ENCODE measurements at regions not wholly inside any gene's neighbourhood (a gene's known extent, or its start where the extent isn't known, plus 50 kb on each side); places are given as distances from the start of the nearest gene placed in this dataset.
"Not testable (repeated sequence)": the region's sequence is repeated elsewhere in the genome, so short reads cannot be mapped to it uniquely, and the experiment has no call there.

DNA sequence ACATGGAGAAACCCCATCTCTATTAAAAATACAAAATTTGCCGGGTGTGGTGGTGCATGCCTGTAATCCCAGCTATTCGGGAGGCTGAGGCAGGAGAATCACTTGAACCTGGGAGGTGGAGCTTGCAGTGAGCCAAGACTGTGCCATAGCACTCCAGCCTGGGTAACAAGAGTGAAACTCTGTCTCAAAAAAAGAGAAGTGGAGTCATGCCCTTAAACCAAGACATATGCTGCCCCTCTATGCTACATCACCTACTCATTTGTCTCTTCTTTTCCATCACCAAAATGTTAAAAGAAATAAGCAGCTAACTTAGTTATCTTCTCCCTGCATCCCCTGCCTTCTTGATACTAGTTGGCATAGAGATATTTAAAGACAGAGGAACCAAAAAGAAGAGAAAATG lies 63.4 kb upstream of the RBPJ start:
- DNase-seq = not testable (repeated sequence)

DNA sequence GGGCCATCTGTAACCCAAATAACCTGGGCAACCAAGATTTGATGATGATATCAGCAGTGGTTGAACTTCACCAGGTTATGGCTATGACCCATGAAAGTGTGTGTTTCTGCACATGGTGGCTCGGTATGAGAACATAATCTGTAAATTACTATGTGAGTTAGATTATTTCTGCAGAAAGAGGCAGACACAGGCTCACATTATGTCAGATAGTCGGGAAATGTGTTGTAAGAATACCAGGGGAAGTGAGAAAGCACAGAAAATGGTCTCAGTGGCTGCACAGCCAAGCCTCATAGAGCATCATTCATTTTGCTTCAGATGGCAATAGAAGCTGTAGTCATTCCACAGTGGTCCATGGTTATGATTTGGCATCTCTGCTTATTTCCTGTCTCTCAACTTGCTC lies 63.0 kb upstream of the RBPJ start:
- DNase-seq = no peak

DNA sequence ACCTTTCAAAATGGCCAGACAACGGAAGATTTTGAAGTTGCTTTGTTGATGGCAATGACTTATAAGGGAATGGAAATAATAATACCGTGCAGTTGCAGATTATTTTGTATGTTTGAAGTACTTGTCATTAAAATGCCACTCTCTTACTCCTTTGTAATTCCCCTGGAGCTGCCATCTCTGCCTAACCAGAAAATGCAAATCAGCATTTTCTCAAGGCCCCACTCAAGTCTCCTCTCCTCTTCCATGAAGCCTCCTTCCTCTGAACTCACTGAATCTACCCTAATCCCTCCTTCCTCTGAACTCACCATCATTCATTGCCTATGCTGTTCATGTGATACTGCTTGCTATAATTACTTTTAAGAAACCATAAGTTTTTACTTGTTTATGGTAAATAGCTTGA lies 60.2 kb upstream of the RBPJ start:
- no peak for DNase-seq

DNA sequence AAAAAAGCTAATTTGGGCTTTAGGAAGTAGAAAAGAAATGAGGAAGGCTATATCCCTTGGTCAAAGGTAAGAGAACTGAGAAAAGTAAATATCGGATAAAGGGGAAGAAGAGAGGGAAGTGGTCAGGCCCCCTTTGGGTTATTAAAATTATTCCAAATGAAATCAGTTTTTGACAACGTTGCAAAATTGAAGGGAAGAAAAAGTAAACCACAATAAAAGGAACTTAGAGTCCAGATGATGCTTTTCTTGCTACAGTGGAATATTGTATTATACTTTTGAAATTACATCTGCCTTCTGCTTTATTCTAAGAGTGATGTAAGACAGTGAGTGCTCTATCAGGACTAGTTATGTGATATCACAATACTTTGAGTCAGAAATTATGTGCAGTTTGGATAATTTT lies 59.4 kb upstream of the RBPJ start:
- DNase-seq = no peak

DNA sequence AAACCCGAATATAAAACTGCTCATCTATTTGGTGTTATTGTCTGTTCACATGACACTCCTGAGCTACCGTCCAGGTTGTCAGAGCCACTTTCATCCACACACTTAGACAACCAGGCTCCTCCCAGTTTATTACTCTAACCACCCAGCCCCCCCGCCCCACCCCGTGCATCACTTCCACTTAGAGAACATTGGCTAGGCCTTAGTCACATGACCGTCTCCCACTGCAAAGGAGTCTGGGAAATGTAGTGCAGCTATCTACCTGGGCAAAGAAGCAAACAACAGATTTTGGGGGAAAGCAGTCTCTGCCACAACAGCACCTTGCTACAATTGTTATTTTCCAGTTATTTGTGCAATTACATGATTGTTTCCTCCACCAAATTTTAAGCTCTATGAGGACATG lies 57.6 kb upstream of the RBPJ start:
- no peak for DNase-seq

DNA sequence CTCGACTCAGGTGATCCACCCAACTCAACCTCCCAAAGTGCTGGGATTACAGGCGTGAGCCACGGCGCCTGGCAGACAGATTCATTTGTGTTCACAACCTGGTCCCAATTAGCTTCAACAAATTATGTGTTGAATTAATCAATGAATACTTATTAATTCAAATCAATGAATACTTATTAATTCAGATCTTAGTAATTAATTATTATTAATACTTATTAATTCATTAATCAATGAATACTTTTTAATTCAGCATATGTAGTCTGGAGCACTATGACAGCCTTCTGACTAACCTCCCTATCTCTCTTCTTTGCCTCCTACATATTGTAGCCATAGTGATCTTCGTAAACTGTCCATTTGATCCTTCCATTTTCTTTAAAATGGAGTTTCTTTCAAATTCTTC lies 56.7 kb upstream of the RBPJ start:
- DNase-seq = no peak

DNA sequence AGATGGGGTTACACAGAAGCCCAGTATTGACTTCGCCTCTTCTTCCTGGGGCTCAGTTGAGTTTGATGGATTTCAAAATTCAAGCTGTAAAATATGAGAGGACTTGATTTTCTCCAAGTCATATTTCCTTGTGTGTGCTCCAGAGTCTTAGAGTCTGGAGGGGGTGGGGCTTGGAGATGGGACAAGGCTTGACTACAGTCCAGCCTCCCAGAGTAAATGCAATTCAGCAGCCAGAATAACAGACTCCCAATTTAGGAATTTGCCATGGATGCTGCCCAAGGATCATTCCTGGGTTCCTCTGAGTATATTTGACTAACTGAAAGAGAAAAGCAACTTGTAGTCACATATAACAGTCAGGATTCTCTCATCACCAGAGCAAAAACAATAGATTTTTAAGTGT lies 53.7 kb upstream of the RBPJ start:
- no peak for DNase-seq

DNA sequence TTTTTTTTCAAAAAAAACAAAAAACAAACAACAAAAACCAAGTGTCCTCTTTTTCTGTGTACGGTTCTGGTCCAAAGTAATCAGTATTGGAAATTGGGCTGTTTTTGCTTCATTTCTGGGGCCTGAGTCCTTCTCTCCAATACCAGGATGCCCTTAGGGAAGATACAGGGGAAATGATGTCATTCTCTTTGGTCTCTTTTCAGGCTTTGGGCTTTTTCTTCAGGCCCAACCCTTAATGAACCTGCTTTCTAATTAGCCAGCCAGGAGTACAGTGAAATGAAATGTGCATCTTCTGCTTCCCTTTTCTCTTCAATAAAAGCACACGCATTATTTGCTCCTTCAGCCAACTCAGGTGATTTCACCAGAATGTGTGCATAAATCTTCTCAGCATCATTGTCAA lies 52.6 kb upstream of the RBPJ start:
- DNase-seq = no peak

DNA sequence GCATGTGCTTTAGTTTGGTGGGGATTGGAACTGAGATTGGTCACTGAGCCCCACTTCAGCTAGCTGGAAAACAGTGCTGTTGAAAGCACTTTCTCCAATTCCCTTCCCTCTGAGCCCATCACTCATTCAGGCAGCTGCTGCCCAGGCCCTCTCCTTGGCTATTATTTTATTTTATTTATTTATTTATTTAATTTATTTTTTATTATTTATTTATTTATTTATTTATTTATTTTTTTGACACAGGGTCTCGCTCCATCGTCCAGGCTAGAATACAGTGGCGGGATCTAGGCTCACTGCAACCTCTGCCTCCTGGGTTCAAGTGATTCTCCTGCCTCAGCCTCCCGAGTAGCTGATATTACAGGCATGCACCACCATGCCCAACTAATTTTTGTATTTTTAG lies 51.8 kb upstream of the RBPJ start:
- no peak for DNase-seq

Data from NCI-H2081 treated with DMSO at 0.1 percent for 48 hours (cell line).